WERI-Rb-1 (cell line): ENCODE measurements at regions not wholly inside any gene's neighbourhood (a gene's known extent, or its start where the extent isn't known, plus 50 kb on each side); places are given as distances from the start of the nearest gene placed in this dataset.

Experiments
- DNase-seq: peaks from one replicate; pipeline ENCODE4 v3.0.0-alpha.2; 2020
- H3K27ac ChIP-seq: fragments of 250-450 bp; sonication (Bioruptor Pico); 2 replicates; pipeline ENCODE4 v1.5.1; 2020; ENCODE audit warnings: mild to moderate bottlenecking, moderate library complexity
- H3K27me3 ChIP-seq: fragments of 250-450 bp; sonication (Bioruptor Pico); 2 replicates; pipeline ENCODE4 v1.5.1; 2021; ENCODE audit warnings: mild to moderate bottlenecking, low read depth, moderate library complexity; ENCODE audit not compliant: insufficient read depth, severe bottlenecking
- H3K36me3 ChIP-seq: fragments of 250-450 bp; sonication (Bioruptor Pico); 2 replicates; pipeline ENCODE4 v1.5.1; 2020; ENCODE audit warnings: mild to moderate bottlenecking, moderate library complexity
- H3K4me3 ChIP-seq: 2 replicates; pipeline ENCODE4 v1.5.1; 2011; ENCODE audit warnings: low read depth, mild to moderate bottlenecking, control low read depth, low read length
- H3K9me3 ChIP-seq: fragments of 250-450 bp; sonication (Bioruptor Pico); 2 replicates; pipeline ENCODE4 v1.5.1; 2021; ENCODE audit warnings: mild to moderate bottlenecking, moderate library complexity; ENCODE audit not compliant: severe bottlenecking
- TF ChIP-seq, protein P1 (sequence below): IDR thresholded peaks from 2 replicates; pipeline ENCODE4 v1.5.1; 2011; ENCODE audit warnings: low read depth, mild to moderate bottlenecking, control low read depth, inconsistent platforms, low read length

DNA sequence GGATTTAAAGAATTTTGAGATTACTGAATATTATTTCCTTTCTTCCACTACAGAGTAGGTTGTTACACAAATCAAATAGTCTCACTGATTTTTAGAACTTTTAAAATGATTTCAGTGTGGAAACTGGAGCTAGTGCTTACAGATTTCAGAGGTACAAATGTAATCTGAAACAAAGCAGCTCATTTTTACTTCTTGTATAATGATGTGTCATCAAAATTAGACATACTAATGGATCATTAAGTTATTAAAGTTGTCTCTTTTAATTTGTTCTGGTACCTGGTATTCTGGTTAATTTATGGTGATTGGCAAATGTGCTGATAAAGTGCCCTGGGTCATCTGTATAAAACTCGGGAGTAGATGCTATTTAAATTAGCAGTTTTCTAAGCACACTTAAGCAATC is 1528.3 kb downstream of the RPA4 start:
- no peak for DNase-seq
- H3K27me3 ChIP-seq: peaks cover 14% of the 10 kb centered on the region
- no peaks in the 10 kb centered on the region for H3K9me3 ChIP-seq
- TF ChIP-seq, protein P1, sequence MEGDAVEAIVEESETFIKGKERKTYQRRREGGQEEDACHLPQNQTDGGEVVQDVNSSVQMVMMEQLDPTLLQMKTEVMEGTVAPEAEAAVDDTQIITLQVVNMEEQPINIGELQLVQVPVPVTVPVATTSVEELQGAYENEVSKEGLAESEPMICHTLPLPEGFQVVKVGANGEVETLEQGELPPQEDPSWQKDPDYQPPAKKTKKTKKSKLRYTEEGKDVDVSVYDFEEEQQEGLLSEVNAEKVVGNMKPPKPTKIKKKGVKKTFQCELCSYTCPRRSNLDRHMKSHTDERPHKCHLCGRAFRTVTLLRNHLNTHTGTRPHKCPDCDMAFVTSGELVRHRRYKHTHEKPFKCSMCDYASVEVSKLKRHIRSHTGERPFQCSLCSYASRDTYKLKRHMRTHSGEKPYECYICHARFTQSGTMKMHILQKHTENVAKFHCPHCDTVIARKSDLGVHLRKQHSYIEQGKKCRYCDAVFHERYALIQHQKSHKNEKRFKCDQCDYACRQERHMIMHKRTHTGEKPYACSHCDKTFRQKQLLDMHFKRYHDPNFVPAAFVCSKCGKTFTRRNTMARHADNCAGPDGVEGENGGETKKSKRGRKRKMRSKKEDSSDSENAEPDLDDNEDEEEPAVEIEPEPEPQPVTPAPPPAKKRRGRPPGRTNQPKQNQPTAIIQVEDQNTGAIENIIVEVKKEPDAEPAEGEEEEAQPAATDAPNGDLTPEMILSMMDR: no peak
- H3K27ac ChIP-seq: no peak overlapping the region
- no peaks in the 10 kb centered on the region for H3K36me3 ChIP-seq
- H3K4me3 ChIP-seq: no peak overlapping the region

DNA sequence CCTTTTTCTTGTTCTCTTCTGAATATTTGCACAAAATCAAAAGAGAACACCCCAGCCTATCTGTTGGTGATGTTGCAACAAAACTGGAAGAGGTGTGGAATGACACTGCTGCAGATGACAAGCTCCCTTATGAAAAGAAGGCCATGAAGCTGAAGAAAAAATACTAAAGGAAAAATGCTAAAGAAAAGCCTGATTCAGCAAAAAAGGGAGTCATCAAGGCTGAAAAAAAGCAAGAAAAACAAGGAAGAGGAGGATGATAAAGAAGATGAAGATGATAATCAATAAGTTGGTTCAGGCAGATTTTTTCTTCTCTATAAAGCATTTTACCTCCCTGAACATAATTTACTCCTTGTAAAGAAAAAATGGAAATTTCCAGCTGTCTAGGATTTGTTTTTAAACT is 1538.8 kb downstream of the RPA4 start:
- Histone ChIP-seq H3K4me3 (no peak overlapping the region), H3K27ac (no peak overlapping the region), H3K27me3 (no peaks in the 10 kb centered on the region), H3K36me3 (no peaks in the 10 kb centered on the region), H3K9me3 (no peaks in the 10 kb centered on the region)
- DNase-seq: no peak
- TF ChIP-seq, protein P1: no peak

DNA sequence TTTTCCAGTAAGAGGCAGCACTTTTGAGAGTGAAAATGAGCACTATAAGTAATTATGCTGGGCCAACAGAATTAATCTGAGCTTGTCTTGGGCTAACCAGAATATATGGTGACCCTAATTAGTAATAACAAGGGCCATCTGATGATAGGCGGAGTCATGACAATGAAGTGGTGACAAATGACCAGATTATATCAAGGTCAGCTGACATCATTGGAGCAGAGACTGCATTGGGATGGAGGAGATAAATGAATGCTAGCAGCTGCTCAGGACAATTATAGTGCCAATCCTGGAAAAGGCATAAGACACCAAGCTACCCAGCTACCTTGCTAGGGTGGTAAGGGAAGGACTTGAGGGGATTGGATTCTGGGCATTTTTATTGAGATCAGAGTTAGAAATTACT is 1548.7 kb downstream of the RPA4 start:
- no peaks in the 10 kb centered on the region for H3K36me3 ChIP-seq
- no peaks in the 10 kb centered on the region for H3K9me3 ChIP-seq
- no peak overlapping the region for H3K27ac ChIP-seq
- TF ChIP-seq, protein P1: no peak
- DNase-seq: no peak
- H3K27me3 ChIP-seq: peaks cover 19% of the 10 kb centered on the region
- no peak overlapping the region for H3K4me3 ChIP-seq

DNA sequence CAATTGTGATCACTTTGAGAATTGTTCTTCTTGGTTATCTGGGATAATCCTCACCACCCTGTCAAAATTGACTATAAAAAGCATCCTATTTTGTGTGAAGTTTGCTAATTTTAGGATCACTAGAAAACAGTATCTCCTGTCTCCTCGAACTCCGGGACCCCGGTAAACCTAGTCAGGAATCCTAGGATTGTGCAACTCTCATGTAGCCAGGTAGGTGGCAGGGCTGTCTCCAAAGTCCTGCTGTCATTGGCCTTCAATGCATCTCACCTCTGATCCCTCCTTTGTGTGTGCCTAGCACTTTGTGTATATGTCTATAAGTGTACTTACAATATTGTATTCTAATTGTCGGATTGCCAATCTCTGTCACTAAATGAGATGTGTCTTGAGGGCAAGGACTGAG is 1564.8 kb downstream of the RPA4 start:
- TF ChIP-seq, protein P1: no peak
- Histone ChIP-seq H3K27ac (no peak overlapping the region), H3K9me3 (no peaks in the 10 kb centered on the region), H3K36me3 (no peaks in the 10 kb centered on the region), H3K4me3 (no peak overlapping the region), H3K27me3 (peaks cover 24% of the 10 kb centered on the region)
- DNase-seq: no peak

DNA sequence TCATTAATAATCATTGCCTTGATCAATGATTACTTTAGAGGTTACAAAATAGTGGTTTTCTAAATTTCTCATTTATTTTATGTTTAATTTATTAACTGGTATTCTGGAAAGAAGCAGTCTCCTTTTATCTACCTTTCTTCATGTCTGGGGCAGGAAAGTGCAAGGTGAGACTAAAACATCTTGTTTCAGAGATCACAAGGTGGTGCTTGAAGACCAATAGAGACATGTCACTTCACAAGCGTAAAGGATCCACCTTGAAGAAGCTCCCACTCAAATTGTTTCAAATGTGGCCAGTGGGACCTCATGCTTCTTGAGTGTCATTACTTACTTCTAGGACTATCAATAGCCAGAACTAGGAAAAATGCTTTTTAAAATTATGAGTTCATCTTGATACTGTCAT is 1568.7 kb downstream of the RPA4 start:
- Histone ChIP-seq H3K9me3 (no peaks in the 10 kb centered on the region), H3K27ac (no peak overlapping the region), H3K4me3 (no peak overlapping the region), H3K36me3 (no peaks in the 10 kb centered on the region), H3K27me3 (peaks cover 34% of the 10 kb centered on the region)
- TF ChIP-seq, protein P1: no peak
- DNase-seq: no peak

DNA sequence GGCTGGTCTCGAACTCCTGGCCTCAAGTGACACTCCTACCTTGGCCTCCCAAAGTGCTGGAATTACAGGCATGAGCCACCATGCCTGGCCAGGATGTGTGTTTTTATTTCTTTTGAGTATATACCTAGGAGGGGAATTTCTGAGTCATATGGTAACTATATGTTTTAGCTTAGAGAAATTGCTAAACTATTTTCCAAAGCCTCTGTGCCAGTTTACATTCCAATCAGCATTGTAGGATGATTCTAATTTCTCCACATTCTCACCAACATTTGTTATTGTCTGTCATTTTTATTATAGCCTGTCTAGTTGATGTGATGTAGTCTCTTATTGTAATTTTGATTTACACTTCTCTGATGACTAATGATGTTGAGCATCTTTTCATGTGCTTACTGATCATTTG is 1576.0 kb downstream of the RPA4 start:
- Histone ChIP-seq H3K27ac (no peak overlapping the region), H3K27me3 (peaks cover 20% of the 10 kb centered on the region), H3K36me3 (no peaks in the 10 kb centered on the region), H3K9me3 (no peaks in the 10 kb centered on the region), H3K4me3 (no peak overlapping the region)
- TF ChIP-seq, protein P1: no peak
- DNase-seq: no peak
